Breast epithelium (tissue), 4 donors: ENCODE measurements at regions not wholly inside any gene's neighbourhood (a gene's known extent, or its start where the extent isn't known, plus 50 kb on each side); places are given as distances from the start of the nearest gene placed in this dataset.
A peak's percentile ranks its signal among the peaks of the same experiment; 100 is the strongest.

Experiments used
- DNase-seq, 2 donors: peaks; one replicate each; pipeline ENCODE4 v3.0.0-alpha.2; 2019; ENCODE audit warnings: low spot score in 2 of 2
- H3K27ac ChIP-seq, 2 donors: fragments of 200-600 bp; sonication (generic) in 1 of 2; one replicate each; pipeline ENCODE4 v1.5.1; 2016 to 2019; ENCODE audit warnings: mild to moderate bottlenecking in 1 of 2
- H3K27me3 ChIP-seq, 2 donors: fragments of 200-600 bp; sonication (generic) in 1 of 2; one replicate each; pipeline versions ENCODE4 v1.5.1 to v1.6.0; 2017 to 2019; ENCODE audit warnings: control low read depth in 1 of 2, mild to moderate bottlenecking in 1 of 2
- H3K36me3 ChIP-seq: fragments of 200-600 bp; one replicate; pipeline ENCODE4 v1.5.1; 2019
- H3K4me1 ChIP-seq, 2 donors: fragments of 200-600 bp; sonication (generic); one replicate each; pipeline ENCODE4 v1.5.1; 2016 to 2019; ENCODE audit warnings: control low read depth in 1 of 2
- H3K4me3 ChIP-seq, 3 donors: fragments of 200-600 bp; sonication (generic); 1 replicate in 2 of 3; 2 replicates in 1 of 3; pipeline ENCODE4 v1.5.1; 2016 to 2019; ENCODE audit warnings: mild to moderate bottlenecking in 3 of 3, moderate library complexity in 2 of 3
- H3K9me3 ChIP-seq, 2 donors: fragments of 200-600 bp; sonication (generic) in 1 of 2; one replicate each; pipeline ENCODE4 v1.5.1; 2016 to 2019; ENCODE audit warnings: control low read depth in 1 of 2
- POLR2A ChIP-seq: fragments of 450-650 bp; IDR thresholded peaks from one replicate; pipeline ENCODE4 v1.6.1; 2016; ENCODE audit warnings: antibody characterized with exemption, mild to moderate bottlenecking, moderate library complexity
- POLR2AphosphoS5 ChIP-seq, 3 donors: sonication (generic); formaldehyde crosslinking; IDR thresholded peaks; one replicate each; pipeline ENCODE4 v1.6.1; 2017; ENCODE audit warnings: antibody characterized with exemption in 3 of 3
- intact Hi-C: fragments of 100-400 bp; cut with DNase I; formaldehyde crosslinking; loops from one replicate; pipeline ENCODE4 v1.15.1; 2023; ENCODE audit warnings: low total_unique reads
- TF ChIP-seq, protein P1 (sequence below), 3 donors: fragments of 450-650 bp; IDR thresholded peaks; one replicate each; pipeline ENCODE4 v1.5.1; 2016 to 2017; ENCODE audit warnings: antibody characterized with exemption in 3 of 3, mild to moderate bottlenecking in 3 of 3, moderate library complexity in 3 of 3

DNA sequence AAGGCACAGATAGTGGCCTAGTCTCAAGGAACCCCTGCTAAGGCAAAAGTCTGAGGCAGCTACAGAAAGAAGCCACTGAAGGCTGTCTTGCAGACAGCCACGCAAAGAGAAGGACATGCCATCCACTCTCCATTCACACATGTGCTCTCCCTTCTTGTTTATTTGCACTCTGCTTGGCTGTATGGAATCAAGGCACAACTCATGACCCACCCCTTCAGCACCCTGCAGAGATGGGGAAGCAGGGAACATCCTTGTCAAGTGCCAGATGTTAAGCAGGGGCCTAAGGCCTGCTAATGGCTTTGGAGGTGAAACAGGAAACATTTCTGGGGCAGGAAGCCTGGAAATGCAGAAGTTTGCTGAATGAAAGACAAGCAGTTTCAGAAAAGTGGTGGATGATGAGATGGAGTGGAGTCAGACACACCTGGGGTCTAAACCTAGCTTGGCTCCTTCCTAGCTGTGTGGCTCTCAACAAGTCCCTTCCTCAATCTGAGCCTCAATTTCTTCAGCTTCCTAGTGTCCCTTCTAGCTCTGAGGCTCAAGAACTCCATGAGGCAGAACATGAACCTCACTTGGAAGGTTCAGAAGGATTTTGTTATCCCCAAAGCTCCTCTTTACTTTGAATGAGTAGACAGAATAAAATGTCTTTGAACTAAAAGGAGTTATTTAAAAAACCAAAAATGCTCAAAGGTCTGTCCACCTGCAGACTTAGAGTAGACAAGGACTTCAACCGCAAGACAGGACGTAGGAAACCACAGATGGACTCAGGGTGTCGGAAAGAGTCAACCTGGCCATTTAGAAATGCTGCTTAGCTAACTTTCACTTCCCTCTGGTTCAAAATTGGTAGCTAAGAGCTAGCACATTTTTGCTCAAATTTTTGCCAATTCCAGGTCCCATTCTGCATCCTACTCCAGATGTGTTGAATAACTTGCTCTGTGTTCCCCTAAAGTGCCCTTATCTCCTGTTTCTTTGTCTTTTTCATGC, 283.1 kb downstream of the PLPP3 start:
- intact Hi-C loops: no loop called here
- no peak overlapping the region for H3K4me3 ChIP-seq
- no peaks in the 10 kb centered on the region for H3K9me3 ChIP-seq
- no peak for DNase-seq
- TF ChIP-seq POLR2A (no peak), POLR2AphosphoS5 (IDR thresholded peaks at IDR 0.05) (no peak)
- TF ChIP-seq, protein P1, sequence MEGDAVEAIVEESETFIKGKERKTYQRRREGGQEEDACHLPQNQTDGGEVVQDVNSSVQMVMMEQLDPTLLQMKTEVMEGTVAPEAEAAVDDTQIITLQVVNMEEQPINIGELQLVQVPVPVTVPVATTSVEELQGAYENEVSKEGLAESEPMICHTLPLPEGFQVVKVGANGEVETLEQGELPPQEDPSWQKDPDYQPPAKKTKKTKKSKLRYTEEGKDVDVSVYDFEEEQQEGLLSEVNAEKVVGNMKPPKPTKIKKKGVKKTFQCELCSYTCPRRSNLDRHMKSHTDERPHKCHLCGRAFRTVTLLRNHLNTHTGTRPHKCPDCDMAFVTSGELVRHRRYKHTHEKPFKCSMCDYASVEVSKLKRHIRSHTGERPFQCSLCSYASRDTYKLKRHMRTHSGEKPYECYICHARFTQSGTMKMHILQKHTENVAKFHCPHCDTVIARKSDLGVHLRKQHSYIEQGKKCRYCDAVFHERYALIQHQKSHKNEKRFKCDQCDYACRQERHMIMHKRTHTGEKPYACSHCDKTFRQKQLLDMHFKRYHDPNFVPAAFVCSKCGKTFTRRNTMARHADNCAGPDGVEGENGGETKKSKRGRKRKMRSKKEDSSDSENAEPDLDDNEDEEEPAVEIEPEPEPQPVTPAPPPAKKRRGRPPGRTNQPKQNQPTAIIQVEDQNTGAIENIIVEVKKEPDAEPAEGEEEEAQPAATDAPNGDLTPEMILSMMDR (IDR thresholded peaks at IDR 0.05): no peak
- H3K36me3 ChIP-seq: no peaks in the 10 kb centered on the region
- no peaks in the 10 kb centered on the region for H3K4me1 ChIP-seq
- H3K27me3 ChIP-seq: no peaks in the 10 kb centered on the region
- H3K27ac ChIP-seq: no peak overlapping the region

DNA sequence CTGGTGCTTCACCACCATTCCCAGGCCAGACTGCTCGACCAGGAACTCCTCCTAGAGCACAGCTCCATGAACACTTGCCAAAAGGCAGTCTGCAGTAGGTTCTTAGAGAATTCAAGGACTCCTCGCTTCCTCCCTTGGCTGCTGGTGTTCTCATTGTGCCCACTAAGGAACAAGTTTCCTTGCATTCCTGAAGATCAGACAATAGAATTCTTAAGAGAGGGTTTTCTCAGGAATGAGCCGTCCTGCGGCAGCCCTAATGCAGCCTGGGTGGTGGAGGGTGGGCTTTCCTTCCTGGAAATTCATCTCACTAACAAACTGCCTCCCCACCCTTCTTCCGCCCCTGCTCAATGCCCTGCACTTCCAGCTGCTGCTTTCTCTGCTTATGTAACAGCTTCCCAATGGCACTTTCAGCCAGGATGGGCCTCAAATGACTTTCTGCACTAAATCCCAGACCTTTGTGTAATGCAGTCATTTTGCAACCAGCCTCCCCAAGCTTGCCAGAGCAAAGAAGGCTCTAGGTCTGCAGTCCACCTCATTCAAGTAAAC, 287.9 kb downstream of the PLPP3 start:
- no peaks in the 10 kb centered on the region for H3K4me1 ChIP-seq
- intact Hi-C loops: no loop called here
- DNase-seq: no peak
- no peak overlapping the region for H3K4me3 ChIP-seq
- H3K36me3 ChIP-seq: no peaks in the 10 kb centered on the region
- no peaks in the 10 kb centered on the region for H3K27me3 ChIP-seq
- peak overlapping the region in 1 of 2 donors; percentile 6 for H3K27ac ChIP-seq
- TF ChIP-seq POLR2AphosphoS5 (IDR thresholded peaks at IDR 0.05): no peak
- no peak for TF ChIP-seq POLR2A
- TF ChIP-seq, protein P1 (IDR thresholded peaks at IDR 0.05): no peak
- no peaks in the 10 kb centered on the region for H3K9me3 ChIP-seq

DNA sequence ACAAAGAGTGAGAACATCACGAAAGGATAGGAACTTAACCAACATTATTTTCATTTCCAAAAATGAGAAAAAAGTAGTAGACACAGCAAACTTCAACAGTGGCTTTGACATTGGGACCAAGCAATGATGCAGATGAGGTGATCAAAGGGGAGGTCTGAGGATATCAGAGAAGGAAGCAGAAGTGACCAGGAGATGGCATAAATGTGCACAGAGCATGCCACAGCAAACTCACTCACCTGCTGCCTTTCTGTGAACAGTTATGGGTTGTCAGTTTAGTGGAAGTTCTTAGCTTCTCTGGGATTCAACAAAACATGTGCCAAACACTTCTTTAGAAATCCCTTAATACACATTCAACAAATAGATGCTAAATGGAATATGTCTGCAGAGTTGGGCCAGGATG, 290.1 kb downstream of the PLPP3 start:
- H3K4me3 ChIP-seq: no peak overlapping the region
- H3K27ac ChIP-seq: no peak overlapping the region
- no peaks in the 10 kb centered on the region for H3K27me3 ChIP-seq
- intact Hi-C loops: no loop called here
- H3K36me3 ChIP-seq: no peaks in the 10 kb centered on the region
- no peak for TF ChIP-seq POLR2AphosphoS5 (IDR thresholded peaks at IDR 0.05)
- no peak for TF ChIP-seq POLR2A
- TF ChIP-seq, protein P1 (IDR thresholded peaks at IDR 0.05): no peak
- H3K4me1 ChIP-seq: no peaks in the 10 kb centered on the region
- H3K9me3 ChIP-seq: no peaks in the 10 kb centered on the region
- no peak for DNase-seq

DNA sequence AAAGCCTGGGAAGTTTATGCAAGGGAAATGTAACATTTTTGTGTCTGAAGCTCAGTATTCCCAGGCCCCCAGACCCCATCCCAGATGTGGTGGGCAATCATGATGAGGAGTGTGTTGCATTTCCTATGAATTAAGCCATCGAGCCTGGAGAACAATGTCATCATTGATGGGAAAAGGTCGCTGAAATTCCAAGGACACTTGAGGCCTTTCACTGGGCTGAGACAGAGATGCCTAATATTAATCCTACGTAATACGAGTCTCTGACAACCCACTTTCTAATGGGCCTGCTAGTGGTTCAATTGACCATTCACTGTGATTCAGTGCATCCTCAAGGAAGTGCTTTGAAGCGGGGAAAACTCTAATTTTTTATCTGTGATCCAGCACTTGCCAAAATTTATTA, 291.6 kb downstream of the PLPP3 start:
- intact Hi-C loops: no loop called here
- Histone ChIP-seq H3K27ac (no peak overlapping the region), H3K9me3 (no peaks in the 10 kb centered on the region), H3K27me3 (no peaks in the 10 kb centered on the region), H3K4me1 (no peaks in the 10 kb centered on the region), H3K36me3 (no peaks in the 10 kb centered on the region), H3K4me3 (no peak overlapping the region)
- TF ChIP-seq POLR2AphosphoS5 (IDR thresholded peaks at IDR 0.05): no peak
- no peak for TF ChIP-seq POLR2A
- TF ChIP-seq, protein P1 (IDR thresholded peaks at IDR 0.05): no peak
- no peak for DNase-seq

DNA sequence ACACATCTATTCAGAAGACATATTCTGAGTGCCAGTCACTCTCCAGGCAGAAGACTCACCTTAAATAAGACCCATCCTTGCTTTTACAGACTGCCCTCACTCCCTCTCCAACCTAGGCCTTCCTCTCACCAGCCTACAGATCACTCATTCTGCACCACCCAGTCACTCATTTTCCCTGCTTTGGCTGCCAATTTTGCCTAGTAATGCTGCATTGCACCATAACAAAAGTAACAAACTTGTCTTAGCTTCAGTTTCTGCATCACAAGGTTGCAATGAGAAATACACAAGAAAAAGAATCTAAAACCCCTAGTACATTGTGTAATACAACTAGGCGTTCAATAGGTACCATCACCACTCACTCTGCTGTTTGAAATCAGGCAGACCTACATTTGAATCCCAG, 292.4 kb downstream of the PLPP3 start:
- no peak overlapping the region for H3K27ac ChIP-seq
- TF ChIP-seq, protein P1 (IDR thresholded peaks at IDR 0.05): no peak
- TF ChIP-seq POLR2AphosphoS5 (IDR thresholded peaks at IDR 0.05) (no peak), POLR2A (no peak)
- DNase-seq: no peak
- no peak overlapping the region for H3K4me3 ChIP-seq
- H3K36me3 ChIP-seq: no peaks in the 10 kb centered on the region
- H3K4me1 ChIP-seq: no peaks in the 10 kb centered on the region
- intact Hi-C loops: no loop called here
- H3K27me3 ChIP-seq: no peaks in the 10 kb centered on the region
- no peaks in the 10 kb centered on the region for H3K9me3 ChIP-seq
